ENCODE measurements at regions not wholly inside any gene's neighbourhood (a gene's known extent, or its start where the extent isn't known, plus 50 kb on each side); places are given as distances from the start of the nearest gene placed in this dataset.

DNA sequence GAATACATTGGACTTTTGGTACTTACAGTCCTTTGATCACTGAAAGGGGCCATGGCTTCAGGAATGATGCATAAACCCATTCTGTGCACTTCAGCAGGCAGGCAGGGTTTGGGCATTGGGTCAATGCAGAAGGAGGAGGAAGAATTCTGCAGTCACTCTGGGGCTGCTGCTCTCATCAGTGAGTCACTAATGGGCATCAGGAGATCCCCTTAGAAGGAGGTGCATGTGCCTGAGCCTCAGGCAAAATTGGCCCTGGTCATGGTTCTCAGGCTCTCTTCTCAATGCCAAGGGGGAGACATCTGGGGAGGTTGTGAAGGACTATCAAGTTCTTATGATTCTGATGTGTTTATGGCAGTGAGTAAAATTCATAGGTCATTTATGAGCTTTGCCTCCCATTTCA, 52.0 kb upstream of the TNP1 start:
- TF ChIP-seq TAF1 (IDR thresholded peaks at IDR 0.05; ENCODE audit: low read depth, low read length) (no peak), POLR2AphosphoS5 (IDR thresholded peaks at IDR 0.05; ENCODE audit: low read depth, low read length) (no peak), POLR2A (IDR thresholded peaks at IDR 0.05; ENCODE audit: low read depth, low read length) (no peak), SPI1 (IDR thresholded peaks at IDR 0.05; ENCODE audit: low read depth, low read length) (no peak)
